ENCODE measurements at regions not wholly inside any gene's neighbourhood (a gene's known extent, or its start where the extent isn't known, plus 50 kb on each side); places are given as distances from the start of the nearest gene placed in this dataset.

DNA sequence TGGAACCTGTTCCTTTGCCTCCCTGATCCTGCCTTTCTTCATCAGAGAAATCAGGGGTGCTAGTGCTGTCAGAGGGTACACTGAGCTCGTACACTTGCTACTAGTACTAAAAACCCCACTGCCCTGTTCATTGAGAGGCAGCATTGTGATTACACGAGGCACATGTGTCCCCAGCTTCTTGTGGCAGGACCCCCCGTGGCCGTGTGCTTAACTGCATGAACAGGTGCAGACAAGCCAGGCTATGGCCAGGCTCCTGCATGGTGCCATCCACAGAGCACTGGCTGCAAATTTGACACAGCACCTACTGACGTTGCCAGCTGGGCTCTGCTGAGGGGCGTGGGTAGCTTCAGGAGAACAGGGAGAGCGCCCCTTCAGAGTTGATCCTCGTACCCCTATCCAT lies 248.4 kb downstream of the GLI2 start:
- DNase-seq, result no peak

DNA sequence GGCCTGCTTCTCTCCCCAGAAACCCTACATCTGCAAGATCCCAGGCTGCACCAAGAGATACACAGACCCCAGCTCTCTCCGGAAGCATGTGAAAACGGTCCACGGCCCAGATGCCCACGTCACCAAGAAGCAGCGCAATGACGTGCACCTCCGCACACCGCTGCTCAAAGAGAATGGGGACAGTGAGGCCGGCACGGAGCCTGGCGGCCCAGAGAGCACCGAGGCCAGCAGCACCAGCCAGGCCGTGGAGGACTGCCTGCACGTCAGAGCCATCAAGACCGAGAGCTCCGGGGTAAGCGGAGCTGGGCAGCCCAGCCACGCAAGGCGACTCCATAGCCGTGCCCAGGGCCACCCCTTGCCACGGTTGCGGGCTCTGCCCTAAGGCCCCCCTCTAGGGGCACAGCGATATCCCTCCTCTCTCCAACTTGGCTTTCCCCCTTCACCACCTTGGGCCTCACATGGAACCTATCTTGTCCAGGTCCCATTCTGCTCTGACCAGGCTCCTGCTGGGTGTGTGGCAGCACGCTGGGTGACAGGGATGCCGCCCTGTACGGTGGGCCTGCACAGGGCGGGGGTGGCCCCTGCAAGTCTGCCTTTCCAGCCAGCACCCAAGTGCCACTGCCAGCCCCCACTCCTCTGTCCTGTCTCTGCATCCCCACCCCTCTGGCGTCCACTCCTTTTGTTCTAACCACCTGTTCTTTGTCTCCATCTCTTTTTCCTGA lies 248.9 kb downstream of the GLI2 start:
- DNase-seq, result no peak

DNA sequence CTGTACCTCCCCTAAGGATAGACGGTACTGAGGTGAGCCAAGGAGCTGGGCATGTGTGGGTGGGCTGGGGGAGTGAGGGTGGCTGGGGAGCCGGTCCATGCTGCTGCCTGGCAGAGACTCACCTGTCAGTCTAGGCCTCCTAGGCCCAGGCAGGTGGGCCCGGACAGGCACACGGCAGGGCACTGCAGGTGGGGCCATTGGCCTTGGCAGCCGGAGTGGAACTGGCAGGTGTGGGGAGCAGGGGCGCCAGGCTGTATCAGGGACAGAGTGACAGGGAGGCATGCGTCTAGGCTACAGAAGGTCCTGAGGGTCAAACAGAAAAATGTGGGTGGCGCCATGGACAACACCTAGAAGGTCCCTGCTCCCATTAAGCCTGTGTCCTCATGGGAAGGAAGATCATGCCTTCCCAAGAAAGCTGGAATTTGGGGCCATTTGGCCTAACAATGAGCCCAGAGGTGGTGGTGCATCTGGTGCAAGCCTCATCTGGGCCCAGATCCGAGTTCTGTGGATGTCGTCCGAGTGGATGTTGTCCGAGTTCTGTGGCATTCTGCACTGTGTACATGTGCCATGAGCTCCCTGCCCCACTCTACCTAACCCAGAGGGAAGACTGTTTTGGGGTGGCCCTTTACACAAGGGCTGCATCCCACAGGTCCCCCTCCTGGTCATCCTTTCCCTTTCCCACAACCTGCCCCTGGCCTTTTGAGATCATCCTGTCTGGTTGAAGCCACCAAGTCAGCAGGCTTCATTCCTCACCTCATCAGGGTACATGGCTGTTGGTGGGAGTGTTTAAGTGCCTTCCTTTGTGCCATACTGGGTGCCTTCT lies 249.7 kb downstream of the GLI2 start:
- DNase-seq, result no peak

DNA sequence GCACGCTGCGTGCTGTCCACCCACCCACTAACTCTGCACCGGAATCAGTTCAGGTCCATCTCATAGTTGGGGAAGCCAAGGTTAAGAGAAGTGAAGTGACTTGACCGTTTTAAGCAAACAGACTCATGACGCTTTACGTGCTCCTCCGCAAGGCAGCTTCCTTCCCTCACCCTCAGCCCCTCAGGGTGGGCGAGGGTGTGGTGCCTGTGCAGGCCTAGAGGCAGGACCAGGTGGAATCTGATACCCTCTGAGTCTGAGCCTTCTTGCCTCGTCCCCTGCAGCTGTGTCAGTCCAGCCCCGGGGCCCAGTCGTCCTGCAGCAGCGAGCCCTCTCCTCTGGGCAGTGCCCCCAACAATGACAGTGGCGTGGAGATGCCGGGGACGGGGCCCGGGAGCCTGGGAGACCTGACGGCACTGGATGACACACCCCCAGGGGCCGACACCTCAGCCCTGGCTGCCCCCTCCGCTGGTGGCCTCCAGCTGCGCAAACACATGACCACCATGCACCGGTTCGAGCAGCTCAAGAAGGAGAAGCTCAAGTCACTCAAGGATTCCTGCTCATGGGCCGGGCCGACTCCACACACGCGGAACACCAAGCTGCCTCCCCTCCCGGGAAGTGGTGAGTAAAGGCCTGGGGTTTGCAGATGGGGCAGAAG lies 250.5 kb downstream of the GLI2 start:
- no peak for DNase-seq

DNA sequence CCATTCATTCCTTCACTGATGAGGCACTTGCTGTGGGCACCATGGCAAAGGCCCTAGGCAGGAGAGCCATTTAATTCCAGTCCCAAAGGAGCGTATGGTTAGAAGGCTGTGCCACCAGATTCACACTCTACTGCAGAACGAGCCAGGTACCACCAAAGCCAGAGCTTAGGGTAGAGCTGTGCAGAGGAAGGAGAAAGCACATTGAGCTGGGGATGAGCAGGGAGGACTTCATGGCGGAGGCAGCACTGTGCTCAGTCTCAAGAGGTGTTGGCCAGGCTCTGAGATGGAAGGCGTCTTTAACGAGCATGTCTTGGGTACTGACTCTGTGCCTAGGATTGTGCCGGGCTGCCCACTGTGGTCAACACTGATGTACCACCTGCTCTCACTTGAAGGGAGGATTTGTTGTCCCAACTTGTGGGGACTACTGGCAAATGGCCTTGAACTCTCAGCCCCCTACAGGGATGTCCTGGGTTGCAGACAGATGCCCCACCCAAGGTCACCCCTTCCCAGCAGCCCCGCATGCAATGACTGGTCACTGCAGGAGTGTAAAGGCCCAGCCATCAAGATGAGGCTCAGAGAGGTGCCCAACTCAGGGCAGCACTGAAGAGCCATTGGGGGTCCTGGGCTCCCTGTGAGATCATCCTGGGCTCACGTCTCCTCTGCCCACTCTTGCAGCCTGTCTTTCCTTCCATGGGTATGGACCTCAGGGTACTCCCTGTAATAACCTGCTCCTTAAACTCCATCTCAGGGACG lies 251.4 kb downstream of the GLI2 start:
- no peak for DNase-seq

DNA sequence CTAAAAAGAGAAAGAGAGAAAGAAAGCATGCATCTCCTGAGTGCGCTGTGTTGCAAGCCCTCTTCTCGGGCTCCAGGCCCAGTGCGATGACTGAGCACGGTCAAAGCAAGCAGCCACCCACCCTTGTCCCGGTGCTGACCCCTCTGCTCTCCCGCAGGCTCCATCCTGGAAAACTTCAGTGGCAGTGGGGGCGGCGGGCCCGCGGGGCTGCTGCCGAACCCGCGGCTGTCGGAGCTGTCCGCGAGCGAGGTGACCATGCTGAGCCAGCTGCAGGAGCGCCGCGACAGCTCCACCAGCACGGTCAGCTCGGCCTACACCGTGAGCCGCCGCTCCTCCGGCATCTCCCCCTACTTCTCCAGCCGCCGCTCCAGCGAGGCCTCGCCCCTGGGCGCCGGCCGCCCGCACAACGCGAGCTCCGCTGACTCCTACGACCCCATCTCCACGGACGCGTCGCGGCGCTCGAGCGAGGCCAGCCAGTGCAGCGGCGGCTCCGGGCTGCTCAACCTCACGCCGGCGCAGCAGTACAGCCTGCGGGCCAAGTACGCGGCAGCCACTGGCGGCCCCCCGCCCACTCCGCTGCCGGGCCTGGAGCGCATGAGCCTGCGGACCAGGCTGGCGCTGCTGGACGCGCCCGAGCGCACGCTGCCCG lies 252.5 kb downstream of the GLI2 start:
- DNase-seq, result no peak

DNA sequence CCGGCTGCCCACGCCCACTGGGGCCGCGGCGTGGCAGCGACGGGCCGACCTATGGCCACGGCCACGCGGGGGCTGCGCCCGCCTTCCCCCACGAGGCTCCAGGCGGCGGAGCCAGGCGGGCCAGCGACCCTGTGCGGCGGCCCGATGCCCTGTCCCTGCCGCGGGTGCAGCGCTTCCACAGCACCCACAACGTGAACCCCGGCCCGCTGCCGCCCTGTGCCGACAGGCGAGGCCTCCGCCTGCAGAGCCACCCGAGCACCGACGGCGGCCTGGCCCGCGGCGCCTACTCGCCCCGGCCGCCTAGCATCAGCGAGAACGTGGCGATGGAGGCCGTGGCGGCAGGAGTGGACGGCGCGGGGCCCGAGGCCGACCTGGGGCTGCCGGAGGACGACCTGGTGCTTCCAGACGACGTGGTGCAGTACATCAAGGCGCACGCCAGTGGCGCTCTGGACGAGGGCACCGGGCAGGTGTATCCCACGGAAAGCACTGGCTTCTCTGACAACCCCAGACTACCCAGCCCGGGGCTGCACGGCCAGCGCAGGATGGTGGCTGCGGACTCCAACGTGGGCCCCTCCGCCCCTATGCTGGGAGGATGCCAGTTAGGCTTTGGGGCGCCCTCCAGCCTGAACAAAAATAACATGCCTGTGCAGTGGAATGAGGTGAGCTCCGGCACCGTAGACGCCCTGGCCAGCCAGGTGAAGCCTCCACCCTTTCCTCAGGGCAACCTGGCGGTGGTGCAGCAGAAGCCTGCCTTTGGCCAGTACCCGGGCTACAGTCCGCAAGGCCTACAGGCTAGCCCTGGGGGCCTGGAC lies 253.2 kb downstream of the GLI2 start:
- no peak for DNase-seq

DNA sequence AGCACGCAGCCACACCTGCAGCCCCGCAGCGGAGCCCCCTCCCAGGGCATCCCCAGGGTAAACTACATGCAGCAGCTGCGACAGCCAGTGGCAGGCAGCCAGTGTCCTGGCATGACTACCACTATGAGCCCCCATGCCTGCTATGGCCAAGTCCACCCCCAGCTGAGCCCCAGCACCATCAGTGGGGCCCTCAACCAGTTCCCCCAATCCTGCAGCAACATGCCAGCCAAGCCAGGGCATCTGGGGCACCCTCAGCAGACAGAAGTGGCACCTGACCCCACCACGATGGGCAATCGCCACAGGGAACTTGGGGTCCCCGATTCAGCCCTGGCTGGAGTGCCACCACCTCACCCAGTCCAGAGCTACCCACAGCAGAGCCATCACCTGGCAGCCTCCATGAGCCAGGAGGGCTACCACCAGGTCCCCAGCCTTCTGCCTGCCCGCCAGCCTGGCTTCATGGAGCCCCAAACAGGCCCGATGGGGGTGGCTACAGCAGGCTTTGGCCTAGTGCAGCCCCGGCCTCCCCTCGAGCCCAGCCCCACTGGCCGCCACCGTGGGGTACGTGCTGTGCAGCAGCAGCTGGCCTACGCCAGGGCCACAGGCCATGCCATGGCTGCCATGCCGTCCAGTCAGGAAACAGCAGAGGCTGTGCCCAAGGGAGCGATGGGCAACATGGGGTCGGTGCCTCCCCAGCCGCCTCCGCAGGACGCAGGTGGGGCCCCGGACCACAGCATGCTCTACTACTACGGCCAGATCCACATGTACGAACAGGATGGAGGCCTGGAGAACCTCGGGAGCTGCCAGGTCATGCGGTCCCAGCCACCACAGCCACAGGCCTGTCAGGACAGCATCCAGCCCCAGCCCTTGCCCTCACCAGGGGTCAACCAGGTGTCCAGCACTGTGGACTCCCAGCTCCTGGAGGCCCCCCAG lies 254.1 kb downstream of the GLI2 start:
- DNase-seq, result no peak

DNA sequence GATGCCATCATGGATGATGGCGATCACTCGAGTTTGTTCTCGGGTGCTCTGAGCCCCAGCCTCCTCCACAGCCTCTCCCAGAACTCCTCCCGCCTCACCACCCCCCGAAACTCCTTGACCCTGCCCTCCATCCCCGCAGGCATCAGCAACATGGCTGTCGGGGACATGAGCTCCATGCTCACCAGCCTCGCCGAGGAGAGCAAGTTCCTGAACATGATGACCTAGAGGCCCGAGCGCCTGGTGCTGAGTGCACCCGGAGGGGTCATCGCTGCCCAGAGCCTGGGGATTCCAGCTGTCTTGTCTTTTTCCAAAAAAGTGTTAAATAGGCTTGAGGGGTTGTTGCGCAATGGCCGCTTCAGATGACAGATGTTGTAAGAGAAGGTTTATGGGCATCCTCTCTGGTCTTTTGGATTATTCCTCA lies 254.8 kb downstream of the GLI2 start:
- no peak for DNase-seq

DNA sequence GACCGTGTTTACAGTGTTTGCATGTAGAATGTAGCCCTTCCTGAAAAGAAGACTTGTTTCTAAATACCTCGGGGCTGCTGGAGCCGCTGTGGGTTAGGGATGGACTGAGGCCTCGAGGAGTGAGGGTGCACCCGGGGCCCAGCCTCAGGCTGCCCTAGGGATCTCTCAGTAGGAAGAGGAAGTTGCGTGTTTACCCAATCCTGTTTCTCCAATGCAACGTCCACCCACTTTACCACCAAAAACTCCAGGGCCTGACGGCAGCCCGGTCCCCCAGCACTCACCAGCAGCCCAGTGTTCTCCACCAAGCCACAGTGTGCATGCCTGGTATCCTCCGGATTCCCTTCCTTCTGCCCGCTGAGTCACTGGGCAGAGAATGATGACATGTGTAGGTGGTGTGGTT lies 255.8 kb downstream of the GLI2 start:
- DNase-seq, result no peak

DNA sequence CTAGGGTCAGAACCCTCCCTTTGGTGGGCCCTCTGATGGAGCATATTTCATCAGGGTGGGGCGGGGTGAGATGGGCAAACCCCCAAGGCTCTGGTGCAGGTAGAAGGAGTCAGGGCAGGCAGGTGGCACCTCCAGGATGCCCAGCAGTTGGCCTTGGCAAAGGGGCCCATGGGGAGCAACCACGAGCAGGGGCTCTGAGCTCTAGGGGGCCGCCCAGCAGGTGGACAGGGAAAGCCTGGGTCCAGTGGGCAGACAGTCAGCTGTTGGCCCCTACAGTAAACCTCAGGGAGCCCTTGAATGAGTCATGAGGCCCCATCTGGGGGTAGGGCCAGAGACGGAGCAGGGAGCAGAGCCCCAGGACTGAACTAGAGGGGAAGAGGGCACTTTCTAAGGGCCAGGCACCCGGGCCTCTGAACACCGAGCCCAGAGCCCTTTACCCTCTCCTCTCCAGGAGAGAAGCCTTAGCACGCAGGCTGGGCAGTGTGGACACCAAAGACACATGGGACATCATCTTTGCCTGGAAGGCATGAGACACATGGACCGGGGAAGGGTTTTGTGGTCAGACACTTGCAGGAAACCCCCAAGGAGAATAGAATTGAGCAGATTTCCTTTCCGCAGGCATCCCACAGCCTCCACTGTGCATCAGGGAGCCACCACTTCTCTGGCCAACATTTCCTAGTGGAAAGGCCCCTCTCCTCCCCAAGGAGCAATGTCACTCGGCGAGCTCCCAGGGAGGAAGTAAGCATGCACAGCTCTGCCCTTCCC lies 257.3 kb downstream of the GLI2 start:
- DNase-seq, result no peak

DNA sequence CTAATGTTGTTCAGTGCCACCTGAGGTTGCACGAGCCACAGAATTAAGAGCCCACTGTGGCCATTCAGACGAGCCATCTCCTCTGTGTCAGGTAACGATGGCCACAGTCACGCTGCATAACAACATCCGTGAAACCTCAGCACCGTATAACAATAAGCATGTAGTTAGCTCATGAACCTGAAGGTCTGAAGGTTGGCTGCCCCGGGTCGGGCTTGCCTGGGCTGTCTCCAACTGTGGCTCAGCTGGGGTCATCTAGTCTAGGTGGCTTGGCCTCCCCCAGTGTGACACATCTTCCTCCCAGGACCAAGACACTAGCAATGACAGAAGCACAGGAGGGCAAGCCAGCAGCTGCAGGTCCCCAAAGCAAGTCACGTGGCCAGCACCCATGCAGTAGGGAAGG lies 258.0 kb downstream of the GLI2 start:
- no peak for DNase-seq

DNA sequence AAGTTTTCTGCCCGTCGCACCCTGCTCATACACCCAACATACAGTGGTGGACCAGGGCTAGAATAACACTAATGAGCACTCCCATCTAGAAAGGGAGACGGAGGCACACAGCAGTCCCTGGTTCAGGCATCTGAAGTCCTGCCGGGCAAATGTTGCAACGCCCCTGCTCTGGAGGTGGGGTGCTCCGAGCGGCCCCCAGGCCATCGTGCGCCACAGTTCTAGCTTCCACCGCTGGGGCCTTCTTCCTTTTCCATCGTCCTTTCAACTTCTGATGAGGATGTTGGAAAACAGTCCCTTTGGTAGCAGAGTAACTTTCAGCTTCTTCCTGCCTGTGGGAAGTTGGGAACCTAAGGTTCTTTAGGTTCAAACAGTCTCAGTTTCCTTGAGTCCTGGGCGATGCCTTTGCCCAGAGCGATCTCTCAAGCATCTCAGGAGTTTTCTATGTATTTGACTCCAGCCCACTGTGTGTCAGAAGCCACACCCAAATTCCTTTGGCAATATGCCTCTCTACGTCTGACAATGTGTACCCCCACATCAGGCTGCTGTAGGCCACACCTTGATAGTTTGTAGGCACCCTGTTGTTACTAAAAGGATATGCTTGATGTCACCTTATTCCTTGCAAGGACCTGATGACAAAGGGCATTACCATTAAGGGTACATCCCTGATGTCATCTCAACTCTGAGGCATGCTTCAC lies 258.8 kb downstream of the GLI2 start:
- no peak for DNase-seq

DNA sequence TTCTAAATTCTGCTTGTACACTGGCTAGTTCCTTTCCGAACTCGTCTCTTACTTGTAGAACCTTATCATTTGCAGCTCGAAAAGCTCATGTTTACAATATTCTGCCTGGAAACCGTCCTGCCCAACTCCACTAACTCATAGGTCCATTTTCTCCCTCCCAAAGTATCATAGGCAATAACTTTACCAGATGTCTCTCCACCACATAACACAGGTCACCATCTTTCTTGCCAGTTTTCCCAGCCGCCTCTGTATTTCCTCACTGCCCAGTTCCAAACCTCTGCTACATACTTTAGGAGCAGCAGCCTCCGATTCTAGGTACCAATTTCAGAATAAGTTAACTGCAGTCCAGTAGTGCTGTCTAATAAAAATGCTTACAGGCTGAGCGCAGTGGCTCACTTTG lies 259.5 kb downstream of the GLI2 start:
- no peak for DNase-seq

DNA sequence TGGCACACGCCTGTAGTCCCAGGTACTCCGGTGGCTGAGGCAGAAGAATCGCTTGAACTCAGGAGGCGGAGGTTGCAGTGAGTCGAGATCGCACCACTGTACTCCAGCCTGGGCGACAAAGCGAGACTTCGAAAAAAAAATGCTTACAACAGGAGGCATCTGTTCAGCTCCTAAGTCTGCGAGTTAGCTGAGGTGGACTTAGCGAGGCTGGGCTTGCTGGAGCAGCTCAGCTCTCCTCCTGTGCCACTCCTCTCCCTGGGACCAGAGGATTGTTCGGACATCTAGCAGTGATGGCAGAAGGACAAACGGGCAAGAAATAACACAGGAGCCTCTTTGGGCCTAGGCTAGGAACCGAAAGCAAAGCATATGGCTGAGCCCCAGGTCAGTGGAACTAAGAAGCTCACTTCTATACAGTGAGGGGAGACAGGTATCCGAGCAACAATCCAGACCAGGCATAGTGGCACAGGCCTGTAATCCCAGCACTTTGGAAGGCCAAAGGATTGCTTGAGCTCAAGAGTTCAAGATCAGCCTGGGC lies 260.1 kb downstream of the GLI2 start:
- DNase-seq, result no peak

DNA sequence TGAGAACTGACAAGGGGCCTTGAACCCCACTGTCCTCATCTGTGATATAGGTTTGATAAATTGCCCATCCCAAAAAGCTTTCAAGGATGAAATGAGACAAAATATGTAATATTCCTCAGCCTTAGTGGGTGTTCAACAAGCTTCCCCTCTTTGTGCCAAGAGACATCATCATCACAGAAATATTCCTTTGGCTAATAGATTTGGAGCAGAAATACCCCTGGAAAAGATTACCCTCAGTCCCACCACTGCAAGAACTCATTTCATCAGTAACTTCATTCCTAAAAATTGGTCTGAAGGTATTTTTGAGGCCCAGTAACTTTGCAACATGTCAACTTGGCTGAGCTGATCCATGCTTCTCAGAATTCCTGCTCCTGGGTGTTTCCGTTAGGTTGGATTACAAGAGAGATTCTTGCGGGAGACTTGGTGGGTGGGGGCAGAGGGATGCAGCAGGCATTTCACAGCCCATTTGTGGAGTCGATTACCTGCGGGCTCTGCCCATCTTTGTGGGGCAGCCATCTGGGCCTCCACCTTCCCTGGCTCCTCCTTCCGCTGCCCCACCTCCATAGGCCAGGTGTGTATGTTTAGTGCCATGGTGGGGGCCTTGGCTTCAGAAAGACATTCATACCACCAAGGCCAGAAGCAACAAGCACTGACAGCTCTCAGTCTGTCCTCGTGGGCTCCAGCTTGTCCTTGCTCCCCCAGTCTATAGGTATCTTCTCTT lies 263.9 kb downstream of the GLI2 start:
- DNase-seq, result no peak

DNA sequence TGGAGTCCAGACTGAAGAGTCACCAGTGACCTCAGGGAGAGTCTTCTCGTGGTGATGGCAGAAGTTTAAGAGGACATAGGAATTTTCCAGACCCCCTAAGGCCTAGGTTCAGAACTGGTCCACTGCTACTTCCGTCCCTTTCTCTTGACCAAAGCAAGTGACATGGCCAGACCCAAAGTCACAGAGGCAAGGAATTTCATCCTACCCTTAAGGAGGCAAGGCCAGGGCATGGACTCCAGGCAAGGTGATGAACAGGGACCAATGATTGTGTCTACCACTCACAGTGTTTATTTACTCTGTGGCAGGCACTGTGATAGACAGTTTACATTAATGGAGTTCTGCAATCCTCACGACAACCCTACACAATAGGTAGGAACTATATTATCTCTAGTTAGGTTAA lies 265.1 kb downstream of the GLI2 start:
- no peak for DNase-seq

DNA sequence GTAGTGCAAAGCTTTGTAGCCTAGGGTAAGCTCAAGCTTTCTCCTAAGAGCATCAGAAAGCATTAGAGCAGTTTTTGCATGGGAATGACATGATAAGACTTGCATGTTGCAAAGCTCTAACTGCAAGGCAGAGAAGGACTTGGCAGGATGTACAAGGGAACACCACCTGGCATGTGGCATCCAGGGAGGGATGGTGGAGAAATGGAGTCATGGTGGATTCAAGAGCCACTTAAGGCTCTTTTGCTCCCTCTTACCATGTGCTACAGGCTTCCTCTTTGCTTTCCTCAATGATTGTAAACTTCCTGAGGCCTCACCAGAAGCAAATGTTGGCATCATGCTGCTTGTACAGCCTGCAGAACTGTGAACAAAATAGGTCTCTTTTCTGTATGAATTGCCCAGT lies 266.0 kb downstream of the GLI2 start:
- DNase-seq, result no peak
